ENCODE measurements at regions not wholly inside any gene's neighbourhood (a gene's known extent, or its start where the extent isn't known, plus 50 kb on each side); places are given as distances from the start of the nearest gene placed in this dataset.

DNA sequence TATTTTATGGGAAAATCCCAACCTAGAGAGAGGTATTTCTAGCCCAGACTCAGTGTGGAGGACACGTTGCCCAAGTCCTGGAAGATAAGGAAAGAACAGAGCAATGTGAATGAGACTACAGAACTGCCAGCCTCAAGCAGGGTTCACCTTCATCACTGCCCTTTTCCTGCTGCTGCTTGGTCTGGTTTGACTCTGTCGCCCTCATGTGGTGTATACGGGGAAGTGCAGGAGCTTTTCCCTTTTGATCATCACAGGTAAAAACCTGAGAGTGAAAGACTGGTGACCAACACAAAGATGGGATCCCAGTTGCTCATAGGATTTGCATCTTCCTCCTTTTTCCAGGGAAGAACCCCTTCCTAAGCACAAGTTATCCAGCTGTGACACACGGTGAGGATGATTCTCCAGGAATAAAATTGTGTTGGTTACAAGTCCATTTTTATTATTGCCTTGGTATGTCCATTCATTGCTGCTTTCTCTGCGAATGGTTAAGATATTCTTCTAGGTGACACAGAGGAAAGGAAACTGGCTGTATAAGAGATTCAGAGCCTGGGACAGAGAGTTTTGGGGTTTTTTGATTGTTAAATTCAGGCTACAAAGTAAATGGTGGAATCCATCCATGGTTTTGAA lies 89.5 kb upstream of the CD53 start:
- H3K4me3 ChIP-seq (ENCODE audit: low read length), result no peak overlapping the region
- H3K27me3 ChIP-seq (ENCODE audit: insufficient read depth, low read depth, low read length), result peaks cover 4% of the 10 kb centered on the region
- TF ChIP-seq TAF1 (IDR thresholded peaks at IDR 0.05; ENCODE audit: low read depth) (no peak), EP300 (conservative IDR thresholded peaks at IDR 0.05; ENCODE audit: poor library complexity, severe bottlenecking) (no peak), CTCF (IDR thresholded peaks at IDR 0.05; ENCODE audit: poor library complexity, severe bottlenecking) (peak; percentile 96), RAD21 (conservative IDR thresholded peaks at IDR 0.05) (peak; percentile 97), EZH2 (IDR thresholded peaks at IDR 0.05; ENCODE audit: borderline replicate concordance, insufficient read depth, low read length, poor library complexity, severe bottlenecking) (no peak), MXI1 (conservative IDR thresholded peaks at IDR 0.05; ENCODE audit: poor library complexity, severe bottlenecking) (no peak), SMC3 (conservative IDR thresholded peaks at IDR 0.05; ENCODE audit: poor library complexity) (peak; percentile 94), POLR2AphosphoS5 (IDR thresholded peaks at IDR 0.05) (no peak)
- TF ChIP-seq, protein P1, sequence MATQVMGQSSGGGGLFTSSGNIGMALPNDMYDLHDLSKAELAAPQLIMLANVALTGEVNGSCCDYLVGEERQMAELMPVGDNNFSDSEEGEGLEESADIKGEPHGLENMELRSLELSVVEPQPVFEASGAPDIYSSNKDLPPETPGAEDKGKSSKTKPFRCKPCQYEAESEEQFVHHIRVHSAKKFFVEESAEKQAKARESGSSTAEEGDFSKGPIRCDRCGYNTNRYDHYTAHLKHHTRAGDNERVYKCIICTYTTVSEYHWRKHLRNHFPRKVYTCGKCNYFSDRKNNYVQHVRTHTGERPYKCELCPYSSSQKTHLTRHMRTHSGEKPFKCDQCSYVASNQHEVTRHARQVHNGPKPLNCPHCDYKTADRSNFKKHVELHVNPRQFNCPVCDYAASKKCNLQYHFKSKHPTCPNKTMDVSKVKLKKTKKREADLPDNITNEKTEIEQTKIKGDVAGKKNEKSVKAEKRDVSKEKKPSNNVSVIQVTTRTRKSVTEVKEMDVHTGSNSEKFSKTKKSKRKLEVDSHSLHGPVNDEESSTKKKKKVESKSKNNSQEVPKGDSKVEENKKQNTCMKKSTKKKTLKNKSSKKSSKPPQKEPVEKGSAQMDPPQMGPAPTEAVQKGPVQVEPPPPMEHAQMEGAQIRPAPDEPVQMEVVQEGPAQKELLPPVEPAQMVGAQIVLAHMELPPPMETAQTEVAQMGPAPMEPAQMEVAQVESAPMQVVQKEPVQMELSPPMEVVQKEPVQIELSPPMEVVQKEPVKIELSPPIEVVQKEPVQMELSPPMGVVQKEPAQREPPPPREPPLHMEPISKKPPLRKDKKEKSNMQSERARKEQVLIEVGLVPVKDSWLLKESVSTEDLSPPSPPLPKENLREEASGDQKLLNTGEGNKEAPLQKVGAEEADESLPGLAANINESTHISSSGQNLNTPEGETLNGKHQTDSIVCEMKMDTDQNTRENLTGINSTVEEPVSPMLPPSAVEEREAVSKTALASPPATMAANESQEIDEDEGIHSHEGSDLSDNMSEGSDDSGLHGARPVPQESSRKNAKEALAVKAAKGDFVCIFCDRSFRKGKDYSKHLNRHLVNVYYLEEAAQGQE (IDR thresholded peaks at IDR 0.05; ENCODE audit: borderline replicate concordance), result no peak
- no peaks in the 10 kb centered on the region for H3K9me2 ChIP-seq (ENCODE audit: insufficient read depth, low read length)
- H3K9me3 ChIP-seq (ENCODE audit: low read length), result peaks cover 7% of the 10 kb centered on the region
- H4K20me1 ChIP-seq (ENCODE audit: insufficient read depth), result no peaks in the 10 kb centered on the region
- no peak overlapping the region for H3K9ac ChIP-seq (ENCODE audit: low read length)
- H3K4me2 ChIP-seq (ENCODE audit: low read length), result no peak overlapping the region
- no peak overlapping the region for H3K27ac ChIP-seq (ENCODE audit: low read length)
- no peaks in the 10 kb centered on the region for H3K36me3 ChIP-seq (ENCODE audit: insufficient read depth, low read length)
- no peak overlapping the region for H2AFZ ChIP-seq (ENCODE audit: low read depth, low read length)
- H3F3A ChIP-seq (ENCODE audit: insufficient read depth, low read length, poor library complexity, severe bottlenecking), result no peaks in the 10 kb centered on the region
- no peaks in the 10 kb centered on the region for H3K79me2 ChIP-seq (replicated peaks; ENCODE audit: insufficient read depth, low read length)

DNA sequence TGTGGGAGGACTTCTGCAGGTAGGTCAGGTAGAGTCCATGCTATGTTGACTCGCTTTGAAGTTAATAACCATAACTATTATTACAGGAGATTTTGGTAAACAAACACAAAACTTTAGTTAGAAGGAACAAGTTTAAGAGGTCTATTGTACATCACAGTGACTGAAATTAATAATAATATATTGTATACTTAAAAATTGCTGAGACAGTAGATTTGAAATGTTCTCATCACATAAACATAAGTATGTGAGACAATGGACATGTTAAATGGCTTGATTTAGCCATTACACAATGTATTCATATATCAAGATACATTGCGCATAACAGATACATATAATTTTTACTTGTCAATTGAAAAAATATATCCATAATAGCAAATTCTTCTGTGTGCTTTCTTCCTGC lies 91.4 kb upstream of the CD53 start:
- Histone ChIP-seq H3K4me2 (ENCODE audit: low read length) (no peak overlapping the region), H2AFZ (ENCODE audit: low read depth, low read length) (no peak overlapping the region), H3K36me3 (ENCODE audit: insufficient read depth, low read length) (no peaks in the 10 kb centered on the region), H3K9ac (ENCODE audit: low read length) (no peak overlapping the region), H3K9me2 (ENCODE audit: insufficient read depth, low read length) (no peaks in the 10 kb centered on the region), H4K20me1 (ENCODE audit: insufficient read depth) (no peaks in the 10 kb centered on the region), H3F3A (ENCODE audit: insufficient read depth, low read length, poor library complexity, severe bottlenecking) (no peaks in the 10 kb centered on the region), H3K79me2 (replicated peaks; ENCODE audit: insufficient read depth, low read length) (no peaks in the 10 kb centered on the region), H3K4me3 (ENCODE audit: low read length) (no peak overlapping the region), H3K9me3 (ENCODE audit: low read length) (no peaks in the 10 kb centered on the region), H3K27me3 (ENCODE audit: insufficient read depth, low read depth, low read length) (peaks cover 4% of the 10 kb centered on the region), H3K27ac (ENCODE audit: low read length) (no peak overlapping the region)
- TF ChIP-seq SMC3 (conservative IDR thresholded peaks at IDR 0.05; ENCODE audit: poor library complexity) (no peak), EZH2 (IDR thresholded peaks at IDR 0.05; ENCODE audit: borderline replicate concordance, insufficient read depth, low read length, poor library complexity, severe bottlenecking) (no peak), POLR2AphosphoS5 (IDR thresholded peaks at IDR 0.05) (no peak), TAF1 (IDR thresholded peaks at IDR 0.05; ENCODE audit: low read depth) (no peak), CTCF (IDR thresholded peaks at IDR 0.05; ENCODE audit: poor library complexity, severe bottlenecking) (no peak), EP300 (conservative IDR thresholded peaks at IDR 0.05; ENCODE audit: poor library complexity, severe bottlenecking) (no peak), RAD21 (conservative IDR thresholded peaks at IDR 0.05) (no peak), MXI1 (conservative IDR thresholded peaks at IDR 0.05; ENCODE audit: poor library complexity, severe bottlenecking) (no peak)
- TF ChIP-seq, protein P1 (IDR thresholded peaks at IDR 0.05; ENCODE audit: borderline replicate concordance), result no peak
